ENCODE measurements at regions not wholly inside any gene's neighbourhood (a gene's known extent, or its start where the extent isn't known, plus 50 kb on each side); places are given as distances from the start of the nearest gene placed in this dataset.
A peak's percentile ranks its signal among the peaks of the same experiment; 100 is the strongest.

DNA sequence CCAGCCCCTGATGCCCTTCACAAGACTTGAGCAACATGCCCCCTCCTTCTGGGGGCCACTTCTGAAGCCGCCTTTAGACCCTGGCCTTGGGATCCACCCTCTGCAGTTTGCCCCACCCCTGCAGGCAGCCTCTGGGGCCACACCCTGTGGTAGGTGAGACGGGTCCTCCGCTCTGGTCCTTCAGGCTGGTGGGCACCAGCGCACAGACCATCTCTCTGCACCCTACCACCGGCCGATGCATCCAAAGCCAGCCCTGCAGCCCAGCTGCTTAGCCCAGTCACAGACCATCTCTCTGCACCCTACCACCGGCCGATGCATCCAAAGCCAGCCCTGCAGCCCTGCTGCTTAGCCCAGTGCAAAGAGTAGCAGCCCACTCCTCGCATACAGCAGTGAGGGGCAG is 159.3 kb upstream of the ECI2 start:
- Histone ChIP-seq H3K27me3 (ENCODE audit: control insufficient read depth, insufficient read depth, low read length) (no peaks in the 10 kb centered on the region), H3K4me1 (ENCODE audit: control insufficient read depth, insufficient read depth, low read length) (peaks cover 11% of the 10 kb centered on the region), H3K4me3 (ENCODE audit: low read depth, low read length) (no peak overlapping the region), H3K27ac (ENCODE audit: low read depth, low read length) (no peak overlapping the region), H3K9ac (ENCODE audit: low read depth, low read length) (no peak overlapping the region), H3K9me3 (ENCODE audit: control insufficient read depth, insufficient read depth, low read length) (no peaks in the 10 kb centered on the region), H3K36me3 (ENCODE audit: control insufficient read depth, insufficient read depth, low read length) (no peaks in the 10 kb centered on the region)

DNA sequence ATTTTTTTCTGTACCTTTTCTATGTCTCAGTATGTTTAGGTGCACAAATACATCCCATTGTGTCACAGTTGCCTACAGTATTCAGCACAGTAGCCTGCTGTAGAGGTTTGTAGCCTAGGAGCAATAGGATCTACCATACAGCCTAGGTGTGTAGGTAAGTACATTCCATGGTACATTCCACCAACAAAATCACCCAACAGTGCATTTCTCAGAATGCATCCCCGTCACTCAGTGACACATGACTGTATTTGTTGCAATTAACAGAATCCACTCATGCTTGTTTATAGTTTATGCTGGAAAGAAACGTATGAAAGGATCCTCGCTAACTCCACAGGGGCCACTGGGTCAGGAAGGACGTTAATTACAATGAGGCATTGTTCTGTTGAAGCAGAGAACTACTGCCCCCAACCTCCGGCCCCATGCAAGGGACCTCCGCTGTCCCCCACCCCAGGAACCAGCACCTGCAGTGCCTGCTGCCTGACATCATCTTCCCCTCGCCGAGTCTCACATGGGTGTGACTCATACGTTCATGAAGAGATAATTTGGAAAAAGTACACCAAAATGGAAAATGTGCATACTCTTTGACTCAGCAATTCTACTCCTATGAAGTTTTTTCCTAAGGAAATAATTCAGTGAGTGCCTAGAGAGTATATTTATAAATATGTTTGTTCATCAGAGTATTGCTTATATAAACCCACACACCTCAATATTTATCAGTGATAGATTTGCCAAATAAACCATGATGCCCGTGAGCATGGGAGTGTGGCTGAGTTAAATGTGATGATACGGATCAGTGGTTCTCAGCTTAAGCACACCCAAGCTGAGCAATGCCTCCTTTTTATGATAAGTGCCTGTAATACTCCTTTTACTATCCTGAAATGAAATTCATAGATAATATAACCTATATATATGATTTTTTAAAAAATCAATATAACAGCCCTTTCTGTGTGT is 156.4 kb upstream of the ECI2 start:
- H3K4me1 ChIP-seq (ENCODE audit: control insufficient read depth, insufficient read depth, low read length), result peaks cover 20% of the 10 kb centered on the region
- H3K27ac ChIP-seq (ENCODE audit: low read depth, low read length), result peak overlapping the region; percentile 1
- no peaks in the 10 kb centered on the region for H3K9me3 ChIP-seq (ENCODE audit: control insufficient read depth, insufficient read depth, low read length)
- H3K4me3 ChIP-seq (ENCODE audit: low read depth, low read length), result no peak overlapping the region
- H3K9ac ChIP-seq (ENCODE audit: low read depth, low read length), result no peak overlapping the region
- H3K27me3 ChIP-seq (ENCODE audit: control insufficient read depth, insufficient read depth, low read length), result no peaks in the 10 kb centered on the region
- H3K36me3 ChIP-seq (ENCODE audit: control insufficient read depth, insufficient read depth, low read length), result no peaks in the 10 kb centered on the region

DNA sequence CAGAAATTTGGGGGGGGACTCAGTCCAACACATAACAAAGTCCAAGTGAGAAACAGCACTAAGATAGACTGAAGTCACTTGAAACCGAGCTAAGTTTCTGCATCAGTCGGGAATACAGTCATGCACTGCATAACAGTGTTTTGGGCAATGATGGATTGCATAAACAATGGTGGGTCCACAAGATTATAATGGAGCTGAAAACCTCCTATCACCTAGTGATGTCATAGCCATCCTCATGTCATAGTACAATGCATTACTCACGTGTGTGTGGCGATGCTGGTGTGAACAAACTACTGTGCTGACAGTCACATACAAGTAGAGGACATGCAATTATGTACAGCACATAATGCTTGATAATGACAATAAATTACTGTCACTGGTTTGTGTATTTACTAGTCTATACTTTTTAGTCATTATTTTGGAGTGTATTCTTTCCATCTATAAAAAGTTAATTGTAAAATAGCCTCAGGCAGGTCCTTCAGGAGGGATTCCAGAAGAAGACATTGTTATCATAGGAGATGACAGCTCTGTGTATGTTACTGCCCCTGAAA is 154.5 kb upstream of the ECI2 start:
- Histone ChIP-seq H3K4me1 (ENCODE audit: control insufficient read depth, insufficient read depth, low read length) (peaks cover 20% of the 10 kb centered on the region), H3K27me3 (ENCODE audit: control insufficient read depth, insufficient read depth, low read length) (no peaks in the 10 kb centered on the region), H3K4me3 (ENCODE audit: low read depth, low read length) (no peak overlapping the region), H3K27ac (ENCODE audit: low read depth, low read length) (no peak overlapping the region), H3K36me3 (ENCODE audit: control insufficient read depth, insufficient read depth, low read length) (no peaks in the 10 kb centered on the region), H3K9ac (ENCODE audit: low read depth, low read length) (no peak overlapping the region), H3K9me3 (ENCODE audit: control insufficient read depth, insufficient read depth, low read length) (no peaks in the 10 kb centered on the region)

DNA sequence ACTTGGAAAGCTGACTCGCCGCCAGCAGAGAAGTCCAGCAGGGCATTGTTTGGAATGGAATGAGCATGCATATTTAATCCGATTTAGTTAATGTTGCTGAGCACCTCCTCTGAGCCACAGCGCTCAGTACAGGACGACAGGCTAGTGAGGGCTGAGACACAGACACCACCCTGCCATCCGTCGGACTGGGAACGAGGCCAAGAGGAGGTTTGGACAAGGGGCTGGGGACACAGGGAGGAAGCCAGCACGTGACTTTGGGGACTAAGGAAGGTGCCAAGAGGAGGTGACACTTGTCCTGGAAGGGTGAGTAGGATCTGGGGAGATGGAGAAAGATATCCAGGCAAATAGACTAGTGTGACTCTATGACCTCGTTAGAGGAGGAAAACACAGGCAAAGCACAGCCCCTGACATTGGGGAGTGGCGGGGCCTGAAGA is 152.5 kb upstream of the ECI2 start:
- Histone ChIP-seq H3K27me3 (ENCODE audit: control insufficient read depth, insufficient read depth, low read length) (peaks cover 15% of the 10 kb centered on the region), H3K9me3 (ENCODE audit: control insufficient read depth, insufficient read depth, low read length) (no peaks in the 10 kb centered on the region), H3K9ac (ENCODE audit: low read depth, low read length) (no peak overlapping the region), H3K4me3 (ENCODE audit: low read depth, low read length) (no peak overlapping the region), H3K36me3 (ENCODE audit: control insufficient read depth, insufficient read depth, low read length) (no peaks in the 10 kb centered on the region), H3K27ac (ENCODE audit: low read depth, low read length) (no peak overlapping the region), H3K4me1 (ENCODE audit: control insufficient read depth, insufficient read depth, low read length) (peaks cover 20% of the 10 kb centered on the region)

DNA sequence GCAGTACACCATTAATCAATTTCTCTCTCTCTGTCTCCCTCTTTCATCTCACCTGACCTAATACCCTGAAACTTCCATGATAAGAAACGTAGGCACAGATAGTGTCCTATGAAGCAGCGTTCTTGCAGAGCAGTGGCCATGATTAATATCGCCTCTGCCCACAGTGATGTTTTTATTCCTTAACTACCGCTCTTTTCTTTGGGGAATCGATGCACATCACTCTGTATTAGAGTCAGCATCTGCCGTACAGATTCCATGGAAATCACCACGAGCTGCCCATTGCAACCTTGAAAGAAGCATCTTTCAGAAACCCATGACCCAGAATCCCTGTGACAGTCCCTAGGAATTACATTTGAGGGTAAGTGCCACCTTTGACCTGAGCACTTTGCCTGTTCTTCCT is 152.0 kb upstream of the ECI2 start:
- no peak overlapping the region for H3K27ac ChIP-seq (ENCODE audit: low read depth, low read length)
- no peak overlapping the region for H3K4me3 ChIP-seq (ENCODE audit: low read depth, low read length)
- H3K27me3 ChIP-seq (ENCODE audit: control insufficient read depth, insufficient read depth, low read length), result peaks cover 19% of the 10 kb centered on the region
- peaks cover 23% of the 10 kb centered on the region for H3K4me1 ChIP-seq (ENCODE audit: control insufficient read depth, insufficient read depth, low read length)
- H3K9me3 ChIP-seq (ENCODE audit: control insufficient read depth, insufficient read depth, low read length), result no peaks in the 10 kb centered on the region
- no peak overlapping the region for H3K9ac ChIP-seq (ENCODE audit: low read depth, low read length)
- no peaks in the 10 kb centered on the region for H3K36me3 ChIP-seq (ENCODE audit: control insufficient read depth, insufficient read depth, low read length)

DNA sequence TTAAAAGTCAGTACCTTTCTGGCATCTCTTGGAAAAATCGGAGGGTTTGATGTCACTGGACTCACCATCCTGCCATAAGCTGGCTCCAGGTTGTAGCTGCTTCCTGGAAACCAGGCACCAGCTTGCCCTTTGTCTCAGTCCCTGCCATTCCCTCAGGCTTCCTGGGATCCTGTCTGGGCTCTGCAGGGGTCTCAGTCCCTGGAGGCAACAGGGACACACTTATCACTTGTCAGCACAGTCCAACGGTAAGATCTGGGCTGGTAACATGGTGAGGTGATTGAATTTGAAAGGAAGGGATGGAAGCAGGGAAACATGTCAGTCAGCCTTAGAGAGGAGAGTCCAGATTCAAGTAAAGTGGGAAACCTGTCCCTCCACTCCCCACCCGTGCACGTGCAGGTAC is 147.6 kb upstream of the ECI2 start:
- H3K9me3 ChIP-seq (ENCODE audit: control insufficient read depth, insufficient read depth, low read length), result no peaks in the 10 kb centered on the region
- H3K27me3 ChIP-seq (ENCODE audit: control insufficient read depth, insufficient read depth, low read length), result peaks cover 42% of the 10 kb centered on the region
- no peak overlapping the region for H3K9ac ChIP-seq (ENCODE audit: low read depth, low read length)
- no peaks in the 10 kb centered on the region for H3K36me3 ChIP-seq (ENCODE audit: control insufficient read depth, insufficient read depth, low read length)
- H3K4me1 ChIP-seq (ENCODE audit: control insufficient read depth, insufficient read depth, low read length), result peaks cover 11% of the 10 kb centered on the region
- H3K27ac ChIP-seq (ENCODE audit: low read depth, low read length), result no peak overlapping the region
- H3K4me3 ChIP-seq (ENCODE audit: low read depth, low read length), result no peak overlapping the region

DNA sequence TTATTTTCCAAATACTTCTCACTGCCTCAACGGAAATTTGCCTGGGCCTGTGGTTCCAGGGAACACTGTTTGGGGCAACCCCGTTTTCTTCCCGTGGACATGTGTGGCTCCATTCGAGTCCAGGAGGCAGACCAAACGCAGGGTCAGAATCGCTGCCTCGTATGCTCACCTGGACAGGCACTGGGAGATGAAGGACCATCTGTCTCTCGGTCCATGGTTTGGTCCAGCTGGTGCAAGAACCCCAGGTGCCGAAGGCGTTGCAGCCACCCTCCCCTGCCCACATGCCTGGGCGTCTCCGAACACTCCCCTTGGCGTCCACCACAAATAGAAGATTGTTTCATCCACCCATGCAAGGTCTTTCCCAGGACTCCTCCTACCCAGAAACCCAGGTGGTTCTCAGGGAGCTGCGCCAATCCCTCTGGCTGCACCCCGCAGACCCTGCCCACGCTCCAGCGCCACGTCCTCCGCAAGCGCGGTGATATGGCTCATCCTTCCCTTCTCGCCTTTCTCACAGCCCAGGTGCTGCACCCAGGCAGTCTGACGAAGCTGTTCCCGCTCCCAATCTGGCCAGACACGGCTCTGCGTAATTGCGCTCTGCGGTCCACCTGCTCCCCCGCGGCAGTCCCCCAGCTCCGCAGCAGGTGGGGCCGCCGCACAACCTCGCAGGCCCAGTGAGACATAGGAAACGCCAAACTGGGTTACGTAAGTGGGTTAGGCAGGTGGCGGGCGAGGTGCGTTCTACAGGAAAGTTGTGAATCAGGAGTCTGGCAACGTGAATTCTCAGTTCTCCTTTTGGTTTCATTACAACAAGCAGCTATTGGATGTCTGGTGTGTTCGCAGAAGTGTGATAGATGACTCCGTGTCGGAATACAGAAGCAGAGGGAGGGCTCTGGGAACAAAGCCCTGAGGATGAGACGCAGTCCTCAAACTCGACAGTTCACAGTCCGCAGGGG is 146.2 kb upstream of the ECI2 start:
- Histone ChIP-seq H3K4me3 (ENCODE audit: low read depth, low read length) (peak overlapping the region; percentile 59), H3K36me3 (ENCODE audit: control insufficient read depth, insufficient read depth, low read length) (no peaks in the 10 kb centered on the region), H3K27me3 (ENCODE audit: control insufficient read depth, insufficient read depth, low read length) (peaks cover 42% of the 10 kb centered on the region), H3K9me3 (ENCODE audit: control insufficient read depth, insufficient read depth, low read length) (no peaks in the 10 kb centered on the region), H3K27ac (ENCODE audit: low read depth, low read length) (no peak overlapping the region), H3K4me1 (ENCODE audit: control insufficient read depth, insufficient read depth, low read length) (peaks cover 4% of the 10 kb centered on the region; the same call in 1 of the 2 replicates), H3K9ac (ENCODE audit: low read depth, low read length) (0 out of 2 replicates have a peak overlapping the region, but pooled peaks have one; percentile 11)

DNA sequence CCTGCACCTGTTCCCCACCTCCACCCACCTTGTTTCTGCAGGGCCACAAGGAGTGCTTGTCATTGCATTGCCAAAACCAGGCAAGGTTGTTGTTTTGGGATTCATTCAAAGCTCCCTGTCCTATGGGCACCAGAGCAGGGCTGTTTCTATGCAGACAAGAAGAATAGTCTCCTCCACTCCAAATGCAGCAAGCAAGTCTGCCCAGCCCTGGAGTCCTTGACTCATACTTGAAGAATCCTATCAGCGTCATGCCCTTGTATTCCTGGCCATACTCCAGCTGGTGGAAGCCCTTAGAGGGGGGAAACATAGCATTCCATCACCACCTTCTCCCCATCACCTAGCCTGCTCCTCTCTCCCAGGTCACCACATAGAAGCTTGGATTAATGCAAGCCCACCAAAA is 145.3 kb upstream of the ECI2 start:
- no peak overlapping the region for H3K4me3 ChIP-seq (ENCODE audit: low read depth, low read length)
- H3K9ac ChIP-seq (ENCODE audit: low read depth, low read length), result no peak overlapping the region
- no peaks in the 10 kb centered on the region for H3K36me3 ChIP-seq (ENCODE audit: control insufficient read depth, insufficient read depth, low read length)
- H3K4me1 ChIP-seq (ENCODE audit: control insufficient read depth, insufficient read depth, low read length), result peaks cover 4% of the 10 kb centered on the region; the same call in 1 of the 2 replicates
- H3K9me3 ChIP-seq (ENCODE audit: control insufficient read depth, insufficient read depth, low read length), result no peaks in the 10 kb centered on the region
- no peak overlapping the region for H3K27ac ChIP-seq (ENCODE audit: low read depth, low read length)
- H3K27me3 ChIP-seq (ENCODE audit: control insufficient read depth, insufficient read depth, low read length), result peaks cover 42% of the 10 kb centered on the region

DNA sequence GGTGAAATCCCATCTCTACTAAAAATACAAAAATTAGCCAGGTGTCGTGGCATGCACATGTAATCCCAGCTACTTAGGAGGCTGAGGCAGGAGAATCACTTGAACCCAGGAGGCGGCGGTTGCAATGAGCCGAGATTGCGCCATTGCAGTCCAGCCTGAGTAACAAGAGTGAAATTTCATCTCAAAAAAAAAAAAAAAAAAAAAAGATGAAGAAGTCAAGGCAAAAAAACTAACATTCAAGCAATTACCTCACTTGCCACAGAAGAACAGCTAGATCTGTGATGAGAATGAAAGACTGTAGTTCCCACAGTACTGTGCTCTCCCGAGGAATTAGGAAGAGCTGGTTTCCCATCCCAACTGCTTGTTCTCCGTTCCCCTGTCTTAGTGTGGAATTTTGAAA is 144.7 kb upstream of the ECI2 start:
- Histone ChIP-seq H3K9ac (ENCODE audit: low read depth, low read length) (no peak overlapping the region), H3K27me3 (ENCODE audit: control insufficient read depth, insufficient read depth, low read length) (peaks cover 42% of the 10 kb centered on the region), H3K4me3 (ENCODE audit: low read depth, low read length) (no peak overlapping the region), H3K9me3 (ENCODE audit: control insufficient read depth, insufficient read depth, low read length) (no peaks in the 10 kb centered on the region), H3K4me1 (ENCODE audit: control insufficient read depth, insufficient read depth, low read length) (peaks cover 4% of the 10 kb centered on the region; the same call in 1 of the 2 replicates), H3K27ac (ENCODE audit: low read depth, low read length) (no peak overlapping the region), H3K36me3 (ENCODE audit: control insufficient read depth, insufficient read depth, low read length) (no peaks in the 10 kb centered on the region)

DNA sequence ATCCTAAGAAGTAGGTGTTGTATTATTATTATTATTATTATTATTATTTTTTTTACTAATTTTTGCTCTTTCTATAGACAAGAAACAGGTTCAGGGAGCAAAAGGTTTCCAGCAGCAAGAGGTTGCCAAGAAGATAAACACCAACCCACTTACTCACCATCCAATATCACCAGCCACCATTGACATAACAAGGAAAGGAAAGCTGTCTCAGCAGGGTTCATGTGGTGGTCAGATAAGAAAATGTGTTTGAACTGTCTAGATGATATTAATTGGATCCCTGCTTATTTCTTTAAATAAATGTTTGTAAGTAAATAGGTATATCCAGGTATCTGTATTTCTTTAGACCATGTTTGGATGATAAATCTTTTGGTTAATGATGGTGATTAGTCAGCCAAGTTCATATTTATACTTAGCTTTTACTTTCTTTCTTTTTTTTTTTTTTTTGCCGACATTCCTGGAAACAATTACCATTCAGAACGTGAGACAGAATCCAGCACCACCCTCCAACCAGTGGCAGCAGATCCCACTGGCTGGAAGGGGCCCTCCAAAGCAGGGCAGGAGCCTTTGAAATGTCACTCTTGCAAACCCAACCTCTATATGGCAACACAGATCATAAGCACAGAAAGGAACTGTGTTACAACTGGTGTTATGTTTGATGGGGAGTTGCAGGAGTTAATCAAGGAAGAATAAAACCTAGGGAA is 139.2 kb upstream of the ECI2 start:
- H3K9ac ChIP-seq (ENCODE audit: low read depth, low read length), result no peak overlapping the region

More for the DNA sequence above, 139.2 kb upstream of the ECI2 start:
- Histone ChIP-seq H3K36me3 (ENCODE audit: control insufficient read depth, insufficient read depth, low read length) (no peaks in the 10 kb centered on the region), H3K27ac (ENCODE audit: low read depth, low read length) (no peak overlapping the region), H3K4me1 (ENCODE audit: control insufficient read depth, insufficient read depth, low read length) (no peaks in the 10 kb centered on the region), H3K4me3 (ENCODE audit: low read depth, low read length) (no peak overlapping the region), H3K9me3 (ENCODE audit: control insufficient read depth, insufficient read depth, low read length) (no peaks in the 10 kb centered on the region), H3K27me3 (ENCODE audit: control insufficient read depth, insufficient read depth, low read length) (no peaks in the 10 kb centered on the region)
